ENCODE measurements at regions not wholly inside any gene's neighbourhood (a gene's known extent, or its start where the extent isn't known, plus 50 kb on each side); places are given as distances from the start of the nearest gene placed in this dataset.

DNA sequence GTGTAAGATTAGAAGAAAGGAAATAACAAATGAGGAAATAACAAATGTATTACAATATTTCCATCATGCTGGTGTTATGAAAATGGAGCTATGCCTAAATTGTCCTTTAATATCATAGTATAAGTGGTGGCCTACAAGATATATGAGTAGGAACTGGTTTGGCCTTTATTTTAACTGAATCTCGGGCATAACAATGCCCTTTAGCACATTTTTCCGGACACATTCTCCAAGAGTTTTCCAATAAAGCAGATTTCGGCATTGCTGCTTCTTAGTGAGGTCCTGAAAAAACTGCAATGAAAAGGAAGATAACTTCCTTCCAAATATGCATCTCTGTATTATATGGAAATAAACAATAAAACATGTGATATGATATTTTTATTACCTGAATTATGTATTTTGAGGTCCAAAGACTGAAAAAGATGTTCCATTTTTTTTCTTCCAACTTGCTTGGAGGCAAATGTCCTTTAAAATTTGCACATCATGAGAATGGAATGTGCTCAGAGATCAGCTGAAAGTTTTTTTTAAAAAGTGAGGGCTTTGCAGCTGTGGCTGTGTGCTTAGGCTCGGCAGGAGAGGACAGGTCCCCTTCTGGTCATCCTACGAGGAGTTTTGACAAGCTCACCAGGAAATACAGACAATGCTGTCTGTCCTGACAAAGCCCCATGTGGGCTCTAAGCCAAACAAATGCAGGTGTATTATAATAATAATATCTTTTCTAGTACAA, 132.3 kb upstream of the RND3 start:
- DNase-seq = no peak

DNA sequence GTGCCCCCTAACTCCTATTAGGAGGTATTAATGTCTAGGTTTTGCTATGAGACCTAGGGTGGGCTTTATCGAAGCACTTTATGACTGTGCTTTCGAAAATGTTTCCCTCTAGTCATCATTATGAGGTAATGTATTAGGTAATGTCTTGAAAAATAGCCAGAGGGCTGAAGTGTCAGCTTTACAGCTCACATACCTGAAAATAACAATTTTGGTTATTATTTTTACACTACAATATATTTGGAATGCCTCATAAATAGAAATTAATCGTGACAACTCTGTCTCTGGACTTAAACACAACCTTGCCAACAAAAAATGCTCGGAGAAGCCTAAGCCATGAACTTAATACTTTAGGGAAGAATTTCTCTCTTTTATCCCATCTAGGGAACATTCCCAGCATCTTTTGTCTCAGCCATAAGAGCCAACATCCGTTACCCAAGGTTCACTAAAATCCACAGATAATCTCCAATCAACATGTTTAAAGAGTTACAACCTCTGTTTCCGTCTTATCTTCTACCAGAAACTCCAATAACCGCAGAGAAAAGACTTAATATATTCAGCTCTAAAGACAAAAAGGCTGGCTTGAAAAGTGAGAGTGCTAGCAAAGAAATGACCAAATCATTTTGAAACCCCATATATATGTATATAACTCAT, 130.9 kb upstream of the RND3 start:
- no peak for DNase-seq

DNA sequence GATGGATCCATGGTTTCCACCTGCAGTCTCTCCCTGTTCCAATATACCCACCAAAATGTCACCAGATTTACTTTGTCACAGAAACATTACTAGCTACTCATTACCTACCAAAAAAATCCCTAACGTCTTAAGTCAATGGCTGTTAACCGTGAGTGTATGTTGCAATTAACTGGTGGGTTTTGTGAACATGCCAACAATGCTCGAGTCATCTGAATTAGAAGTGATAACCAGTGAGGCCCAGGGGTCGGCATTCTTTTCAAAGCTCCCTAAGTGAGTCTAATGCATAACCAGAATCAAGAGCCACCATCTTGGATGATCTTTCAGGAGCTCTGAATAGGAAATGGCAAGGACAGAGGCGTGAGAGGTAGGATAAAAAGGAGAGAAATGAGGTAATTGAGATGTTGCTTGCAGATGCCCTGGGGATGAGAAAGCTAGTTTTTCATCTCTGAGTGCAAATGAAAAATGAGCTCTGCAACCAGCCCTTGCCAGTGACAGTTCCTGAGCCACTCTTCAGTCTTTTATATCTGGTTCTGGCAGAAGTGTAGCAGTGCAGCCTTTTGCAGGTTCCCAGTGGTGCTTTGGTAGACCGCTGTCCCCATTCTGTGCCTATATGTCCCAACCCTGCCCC, 130.0 kb upstream of the RND3 start:
- DNase-seq = no peak

DNA sequence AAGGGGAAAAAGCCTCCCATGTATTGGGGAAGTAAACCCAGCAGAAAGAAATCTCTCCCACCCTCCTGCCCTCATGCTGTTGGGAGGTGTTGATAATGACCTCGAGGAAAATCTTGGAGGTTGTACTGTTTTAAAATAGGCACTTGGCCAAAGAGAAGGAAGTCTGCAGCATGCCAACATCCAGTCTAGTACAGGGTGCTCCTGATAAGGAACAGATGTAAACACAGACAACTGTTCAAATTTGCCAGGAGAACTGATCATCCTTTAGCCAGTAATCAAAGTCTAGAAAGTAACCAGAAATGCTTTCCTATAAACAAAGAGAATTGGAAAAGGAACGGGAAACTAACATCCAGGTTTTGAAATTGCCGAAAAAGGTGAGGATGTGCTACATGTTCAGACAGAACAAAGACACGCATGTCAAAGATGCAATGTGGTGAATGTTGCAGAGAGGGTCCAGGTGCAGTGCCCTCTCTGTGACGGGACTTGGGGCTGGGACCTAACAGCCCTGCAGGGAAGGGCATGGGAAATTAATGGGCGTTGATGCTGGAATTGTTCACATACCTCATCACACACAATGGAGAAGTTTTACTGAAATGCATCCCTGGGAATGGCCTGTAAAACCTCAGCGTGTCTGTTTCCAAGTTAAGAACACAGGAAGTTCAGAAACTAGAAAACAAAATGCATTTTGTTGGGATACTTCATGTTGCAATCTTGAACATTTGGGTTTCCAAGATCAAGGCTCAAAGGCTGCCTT, 125.7 kb upstream of the RND3 start:
- DNase-seq = no peak

DNA sequence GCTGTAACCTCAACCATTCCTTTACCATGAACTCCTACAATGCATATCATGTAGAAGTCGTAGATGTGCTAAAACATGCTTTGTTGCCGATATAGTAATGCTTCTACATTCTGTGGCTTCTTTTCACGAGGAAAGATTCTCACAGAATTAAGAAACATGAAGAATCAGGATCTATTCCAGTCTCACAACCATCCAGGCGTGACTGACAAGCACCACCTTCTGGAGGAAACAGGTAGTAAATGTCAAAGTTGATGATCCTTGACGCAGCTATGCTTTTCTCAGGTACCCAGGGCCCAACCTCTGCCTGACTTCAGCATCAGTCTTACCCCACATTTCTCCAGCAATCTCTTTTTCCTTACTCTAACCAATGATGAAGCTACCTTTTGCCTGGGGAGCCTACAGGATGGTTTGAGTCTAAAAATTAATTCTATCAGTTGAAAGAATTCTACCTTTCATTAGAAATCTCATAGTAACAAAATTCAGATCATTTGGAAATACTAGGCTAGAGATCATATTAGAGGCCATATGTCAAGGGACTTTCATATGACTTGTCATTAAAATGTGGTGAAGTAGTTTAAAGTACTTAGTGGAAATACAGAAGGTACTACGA, 123.3 kb upstream of the RND3 start:
- DNase-seq = no peak

DNA sequence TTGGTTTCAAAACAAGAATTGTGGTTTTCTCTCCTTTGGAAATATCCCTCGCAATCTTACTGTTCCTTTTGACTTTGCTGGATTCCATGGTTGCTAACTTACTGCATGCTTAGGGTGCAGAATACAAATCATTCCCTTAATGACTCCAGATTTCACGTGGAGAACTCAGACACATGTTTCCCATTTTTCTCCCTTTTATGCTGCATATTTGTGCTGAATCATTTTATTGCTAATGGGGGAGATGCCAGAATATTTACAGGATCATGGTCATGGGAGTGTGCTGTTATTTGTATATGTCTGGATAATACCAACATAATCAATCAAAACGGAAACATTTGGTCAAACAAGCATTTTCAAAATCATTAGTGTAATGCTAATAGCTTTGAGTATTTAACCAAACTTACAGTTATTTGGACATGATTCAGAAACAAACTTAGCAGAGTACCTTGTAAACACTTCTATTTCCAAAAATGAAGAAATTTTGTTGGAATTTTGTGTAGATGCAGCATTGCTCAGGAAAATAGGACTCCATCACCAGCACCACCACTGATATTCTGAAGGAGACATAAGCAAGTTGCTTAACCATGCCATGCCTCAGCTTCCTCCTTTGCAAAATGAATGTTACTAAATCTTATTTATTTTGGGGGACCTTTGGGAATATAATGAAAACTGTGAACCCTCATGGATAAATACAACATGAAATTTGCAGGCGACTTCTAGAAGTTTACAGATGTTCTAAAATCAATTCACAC, 122.5 kb upstream of the RND3 start:
- no peak for DNase-seq

DNA sequence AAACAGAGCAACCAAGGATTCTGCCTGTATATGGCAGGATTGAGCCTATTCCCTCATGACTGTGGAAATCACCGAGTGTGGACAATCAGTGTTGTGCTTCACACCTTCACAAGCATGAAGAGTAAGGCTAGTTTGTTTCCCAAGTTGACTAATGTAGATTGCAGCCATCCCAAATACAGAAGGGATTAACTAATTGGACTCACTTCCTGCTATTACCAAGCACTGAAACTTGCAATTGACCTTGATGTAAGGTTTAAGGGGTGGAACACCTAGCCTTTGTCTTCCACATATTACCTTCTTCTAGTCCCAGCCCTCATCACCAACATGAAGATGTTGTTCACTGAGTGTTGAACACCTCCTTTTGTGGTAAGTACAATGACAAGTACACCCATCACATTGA, 120.9 kb upstream of the RND3 start:
- no peak for DNase-seq

DNA sequence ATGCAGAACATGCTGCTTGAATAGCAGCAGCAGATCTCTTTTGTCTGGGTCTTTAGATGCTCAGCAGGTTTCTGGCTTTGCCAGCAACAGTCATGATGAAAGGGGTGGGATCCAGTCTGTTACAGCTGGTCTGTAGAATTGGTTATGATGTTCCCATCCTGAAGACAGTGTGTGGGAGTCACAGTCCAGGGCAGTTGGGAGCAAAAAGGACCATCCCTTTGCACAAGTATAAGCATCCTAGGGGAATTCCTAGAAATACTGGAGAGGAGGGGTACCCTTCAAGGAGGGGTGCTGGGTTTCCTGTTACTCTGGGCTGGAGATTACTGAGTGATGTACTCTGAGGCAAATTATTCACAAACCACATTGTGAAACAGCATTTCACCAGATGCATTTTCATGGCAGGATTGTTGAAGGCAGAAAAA, 119.9 kb upstream of the RND3 start:
- no peak for DNase-seq

DNA sequence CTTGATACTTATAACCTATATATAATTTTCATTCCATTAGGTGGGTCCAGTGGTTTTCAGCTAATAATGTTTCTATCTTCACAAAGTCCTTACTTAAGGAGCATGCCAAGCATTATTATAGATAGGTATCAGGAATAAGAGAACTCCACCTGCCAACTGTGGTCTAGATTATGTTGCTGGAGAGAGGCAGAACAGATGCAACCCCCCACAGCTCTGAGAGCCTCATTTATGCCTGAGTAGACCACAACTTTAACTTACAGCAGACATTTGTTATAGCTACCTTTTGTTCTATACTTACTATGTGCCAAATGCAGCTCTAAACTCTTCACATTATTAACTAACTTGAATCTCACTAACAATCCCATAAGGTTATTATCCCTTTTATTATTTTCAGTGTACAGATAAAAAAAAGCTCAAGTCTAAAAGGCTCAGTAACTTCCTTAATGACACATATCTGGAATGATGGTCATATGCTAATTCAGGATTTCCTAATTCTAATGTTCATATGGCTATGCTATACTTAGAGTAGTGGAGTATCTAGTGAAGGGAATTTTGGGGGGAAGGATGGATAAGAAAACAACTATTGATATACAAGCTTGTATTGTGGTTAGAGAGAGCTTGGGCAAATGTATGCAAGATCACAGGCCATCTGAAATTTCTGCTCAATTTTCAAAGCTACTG, 119.1 kb upstream of the RND3 start:
- no peak for DNase-seq

DNA sequence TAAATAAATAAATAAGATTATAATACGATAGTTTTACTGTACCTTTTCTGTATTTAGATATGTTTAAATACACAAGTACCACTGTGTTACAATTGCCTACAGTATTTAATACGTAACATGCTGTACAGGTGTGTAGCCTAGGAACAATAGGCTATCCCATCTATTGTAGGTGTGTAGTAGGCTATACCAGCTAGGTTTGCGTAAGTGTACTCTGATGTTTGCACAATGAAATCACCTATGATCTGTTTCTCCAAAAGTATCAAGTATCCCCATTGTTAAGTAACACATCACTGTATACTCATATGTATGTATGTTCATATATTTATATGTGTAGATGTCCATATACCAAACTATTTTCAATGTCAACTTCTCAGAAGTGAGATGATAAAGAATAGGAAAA, 118.2 kb upstream of the RND3 start:
- DNase-seq = no peak

DNA sequence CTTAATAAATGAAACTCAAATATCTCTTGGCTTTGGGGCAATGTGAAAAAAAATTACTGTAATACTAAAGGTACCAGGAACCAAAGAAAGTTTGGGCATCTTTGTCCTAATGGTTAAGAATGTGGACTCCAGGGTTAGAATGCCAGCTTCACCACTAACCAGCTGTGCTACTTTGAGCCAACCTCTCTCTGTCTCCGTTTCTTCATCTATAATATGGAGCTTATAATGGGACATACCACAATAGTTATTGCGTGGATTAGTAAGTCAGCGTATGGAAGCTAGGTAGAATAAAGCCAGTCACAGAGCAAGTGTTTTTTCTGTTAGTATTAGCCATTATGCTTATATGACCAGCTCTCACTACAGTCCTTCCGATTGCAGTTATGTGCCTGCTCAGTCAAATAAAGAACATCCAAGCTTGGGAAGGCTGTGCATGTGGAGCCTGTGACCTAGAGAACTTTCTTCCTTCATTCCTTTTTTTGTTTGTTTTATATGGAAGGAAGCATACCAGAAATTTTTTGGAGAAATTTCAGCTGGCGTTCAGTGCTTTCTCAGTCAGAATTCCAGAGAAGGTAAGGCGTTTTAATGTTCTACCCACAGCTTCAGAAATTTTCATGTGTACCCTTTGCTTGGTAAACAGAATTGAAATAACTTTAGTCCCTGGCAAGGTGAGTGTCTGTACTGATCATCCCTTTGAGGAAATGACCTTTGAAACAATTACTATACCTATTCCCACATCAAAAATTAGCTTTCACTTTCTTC, 114.0 kb upstream of the RND3 start:
- DNase-seq = no peak

DNA sequence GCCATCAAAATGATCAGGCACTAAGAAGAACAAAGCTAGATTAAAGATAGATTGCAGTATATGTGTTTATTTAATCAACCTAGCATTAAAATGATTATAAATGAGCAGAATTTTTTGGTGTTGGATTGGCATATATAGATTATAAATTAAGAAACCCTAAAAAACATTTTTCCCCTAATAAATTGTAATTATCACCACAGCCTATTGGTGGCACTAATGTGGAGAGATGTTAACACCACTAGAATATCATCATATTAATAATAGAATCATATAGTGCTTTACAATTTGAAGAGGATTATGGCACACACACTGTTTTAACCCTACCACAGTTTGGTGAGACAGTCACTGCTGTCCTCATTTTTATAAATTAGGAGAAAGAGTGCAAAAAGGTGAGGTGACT, 112.4 kb upstream of the RND3 start:
- DNase-seq = no peak

DNA sequence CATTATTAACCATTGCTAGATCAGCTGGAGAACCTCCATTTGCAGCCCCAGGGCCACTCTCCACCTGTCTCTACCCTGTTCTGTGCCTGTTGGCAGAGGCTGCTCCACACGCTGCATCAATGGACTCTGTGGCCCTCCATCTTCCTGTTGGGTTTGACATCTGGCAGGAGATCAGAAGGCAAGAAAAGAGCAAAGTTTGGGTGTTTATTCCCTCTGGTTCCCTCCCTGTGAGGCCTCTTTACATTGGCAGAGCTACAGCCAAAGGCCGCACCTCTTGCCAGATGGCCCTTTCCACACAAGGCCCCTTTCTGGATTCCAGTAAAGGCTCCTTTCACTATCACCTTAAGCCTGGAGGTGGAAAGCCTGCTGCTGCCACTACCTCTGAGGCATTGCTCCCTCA, 110.9 kb upstream of the RND3 start:
- DNase-seq = no peak

DNA sequence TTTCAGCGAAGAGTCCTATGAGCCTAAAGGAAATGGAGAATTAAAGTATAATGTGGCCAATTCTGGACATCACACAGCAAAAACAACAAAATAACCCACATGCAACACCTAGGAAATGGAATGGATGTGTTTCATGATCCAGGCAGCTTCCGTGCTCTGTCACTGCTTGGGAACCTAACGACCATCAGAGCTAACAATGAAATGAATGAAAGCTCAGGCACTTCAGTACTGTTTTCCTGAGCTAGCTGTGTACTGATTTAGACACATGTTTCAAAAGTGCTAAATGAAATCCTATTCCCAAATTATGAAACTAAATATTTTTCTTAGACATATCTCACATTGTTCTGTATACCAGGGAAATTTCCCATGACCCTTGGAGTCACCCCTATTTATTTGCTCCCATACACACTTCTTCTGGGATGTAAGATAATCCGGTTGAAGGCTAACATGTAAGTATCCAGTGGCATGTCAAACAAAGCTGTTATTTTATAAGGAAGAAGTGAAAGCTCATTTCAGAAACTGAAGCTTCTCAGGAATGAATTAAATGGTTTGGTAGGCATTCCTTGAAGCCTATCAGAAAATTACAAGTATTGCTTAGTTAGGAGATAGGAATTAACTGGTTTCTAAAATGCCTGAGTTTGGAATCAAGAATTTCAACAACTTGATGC, 108.5 kb upstream of the RND3 start:
- DNase-seq = no peak

DNA sequence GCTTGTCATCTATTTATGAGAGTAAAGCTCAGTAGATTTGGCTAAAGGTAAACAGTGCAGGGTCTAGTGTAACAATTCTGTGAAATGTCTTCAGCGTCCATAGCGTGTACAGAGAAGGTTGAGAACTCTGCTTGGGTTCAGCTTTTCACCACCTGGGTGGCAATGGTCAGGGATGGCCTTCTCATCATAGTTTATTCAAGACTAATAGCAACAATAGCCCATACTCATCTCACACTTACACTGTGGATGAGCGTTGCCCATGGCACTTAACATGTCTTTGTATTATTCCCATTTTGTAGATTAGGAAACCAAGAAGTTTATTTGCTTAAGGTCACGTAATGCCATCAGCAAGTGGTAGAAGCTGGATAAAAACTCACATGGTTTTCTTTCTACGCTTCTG, 106.8 kb upstream of the RND3 start:
- DNase-seq = no peak

DNA sequence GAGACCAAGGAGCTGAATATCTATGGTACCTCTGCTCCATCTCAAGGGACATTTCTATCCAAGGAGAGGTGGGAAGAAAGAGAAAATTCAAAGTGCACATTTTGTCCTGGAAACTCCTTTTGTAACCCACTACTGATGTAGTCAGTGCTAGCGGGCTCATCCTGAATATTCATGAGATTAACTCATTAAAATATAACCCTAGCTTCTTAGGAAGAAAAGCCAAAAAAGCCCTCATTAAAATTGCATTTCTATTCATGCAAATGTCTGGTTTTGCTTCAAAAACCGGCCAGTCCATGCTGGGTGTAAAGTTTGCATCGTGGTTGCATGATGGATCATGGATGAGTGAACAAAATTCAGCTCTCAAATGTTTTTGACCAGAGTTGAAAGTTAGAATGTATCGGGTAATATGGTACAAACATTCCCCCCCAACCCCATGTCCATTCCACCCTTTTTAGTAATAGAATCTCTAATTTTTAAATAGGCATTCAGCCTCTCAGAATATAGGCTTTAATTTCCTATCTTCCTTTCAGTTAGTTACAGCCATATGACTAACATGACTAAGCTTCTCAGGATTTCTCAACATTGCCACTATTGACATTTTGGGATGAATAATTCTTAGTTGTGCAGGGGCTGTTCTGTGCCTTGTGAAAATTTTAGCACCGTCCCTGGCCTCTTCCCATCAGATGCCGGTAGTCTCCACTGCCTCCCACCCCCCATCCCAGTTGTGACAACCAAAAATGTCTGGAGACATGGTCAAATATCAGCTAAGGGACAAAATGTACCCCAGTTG, 104.2 kb upstream of the RND3 start:
- no peak for DNase-seq

DNA sequence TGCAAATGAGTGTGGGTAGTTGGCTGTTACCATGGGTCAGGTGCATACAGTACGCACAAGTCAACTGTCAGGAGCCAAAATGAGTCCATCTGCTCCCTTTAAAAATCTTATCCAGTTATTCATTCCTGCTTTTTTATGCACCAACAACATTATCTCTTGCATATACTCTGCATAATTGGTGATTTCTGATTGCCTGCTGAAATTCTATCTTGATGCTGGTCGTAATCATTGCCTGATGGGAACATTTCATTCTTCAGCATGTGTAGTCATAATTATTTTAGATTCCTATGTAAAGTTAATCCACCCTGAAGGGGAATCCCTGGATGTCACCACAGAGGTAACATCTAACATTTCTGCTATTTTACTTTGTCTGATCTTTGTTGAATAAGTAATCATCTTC, 102.2 kb upstream of the RND3 start:
- no peak for DNase-seq

DNA sequence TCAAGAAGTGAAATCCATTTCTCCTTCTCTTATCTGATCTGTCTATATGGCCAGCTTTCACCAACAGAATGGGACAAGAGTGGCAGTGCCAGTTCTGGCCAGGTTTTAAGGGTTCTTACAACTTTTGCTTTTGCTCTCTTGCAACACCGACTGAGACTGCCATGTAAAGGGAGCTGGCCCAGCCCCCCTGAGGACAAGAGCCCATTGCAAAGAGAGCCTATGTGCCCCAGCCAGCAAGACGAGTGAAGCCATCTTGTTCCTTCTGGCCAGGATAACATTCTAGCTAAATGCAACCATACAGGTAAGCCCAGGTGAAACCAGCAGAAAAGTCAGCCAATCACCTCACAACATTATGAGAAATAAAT, 101.0 kb upstream of the RND3 start:
- DNase-seq = no peak
